Activated CD8-positive, alpha-beta memory T cell treated with anti-CD3 and anti-CD28 coated beads, Interleukin-2, amount 10 ng/mL, durations not matched to agents 7 days and 5 days (primary cell): ENCODE measurements at regions not wholly inside any gene's neighbourhood (a gene's known extent, or its start where the extent isn't known, plus 50 kb on each side); places are given as distances from the start of the nearest gene placed in this dataset.
"Not testable (repeated sequence)": the region's sequence is repeated elsewhere in the genome, so short reads cannot be mapped to it uniquely, and the experiment has no call there.

Source experiments
- ATAC-seq: fragments of 150-1000 bp; cut with Tn5 transposase; one replicate; pipeline ENCODE4 v1.10.0; 2021; ENCODE audit warnings: moderate library complexity
- CTCF ChIA-PET: fragments of 350-600 bp; sonication (Branson Sonifier 250); formaldehyde crosslinking; loops from one replicate; lab custom pipeline; 2021; ENCODE audit warnings: antibody characterized with exemption; lab: Charles Lee
- DNase-seq: peaks from one replicate; pipeline ENCODE4 v3.0.0-alpha.2; 2020
- H3K27ac Mint-ChIP-seq: one replicate; pipeline ENCODE4 v1.8.0; 2021; ENCODE audit warnings: mild to moderate bottlenecking, mixed read lengths
- H3K27me3 Mint-ChIP-seq: one replicate; pipeline ENCODE4 v1.8.0; 2021; ENCODE audit warnings: mixed read lengths
- H3K36me3 Mint-ChIP-seq: one replicate; pipeline ENCODE4 v1.8.0; 2021; ENCODE audit warnings: mild to moderate bottlenecking, mixed read lengths
- H3K4me1 Mint-ChIP-seq: one replicate; pipeline ENCODE4 v1.8.0; 2021; ENCODE audit warnings: mixed read lengths
- H3K4me3 Mint-ChIP-seq: one replicate; pipeline ENCODE4 v1.8.0; 2021; ENCODE audit warnings: mild to moderate bottlenecking, moderate library complexity, mixed read lengths
- H3K9me3 Mint-ChIP-seq: one replicate; pipeline ENCODE4 v1.8.0; 2022; ENCODE audit warnings: low read depth, mixed read lengths

GRCh38 chr15:34644061-34644460 is 60.6 kb upstream of the GOLGA8B start:
- H3K27me3 Mint-ChIP-seq, result peaks cover 15% of the 10 kb centered on the region
- no peak for ATAC-seq

GRCh38 chr15:34642247-34642646 is 58.8 kb upstream of the GOLGA8B start:
- H3K27ac Mint-ChIP-seq, result no peak overlapping the region
- H3K36me3 Mint-ChIP-seq, result no peaks in the 10 kb centered on the region
- H3K9me3 Mint-ChIP-seq, result no peaks in the 10 kb centered on the region
- CTCF ChIA-PET, result no interaction called here
- no peaks in the 10 kb centered on the region for H3K4me1 Mint-ChIP-seq
- H3K27me3 Mint-ChIP-seq, result peaks cover 15% of the 10 kb centered on the region
- DNase-seq (no peak), ATAC-seq (no peak)
- no peak overlapping the region for H3K4me3 Mint-ChIP-seq

More at GRCh38 chr15:34644061-34644460, 60.6 kb upstream of the GOLGA8B start:
- no peak for DNase-seq
- Mint-ChIP-seq H3K4me1 (no peaks in the 10 kb centered on the region), H3K36me3 (no peaks in the 10 kb centered on the region), H3K4me3 (no peak overlapping the region), H3K9me3 (no peaks in the 10 kb centered on the region), H3K27ac (no peak overlapping the region)
- CTCF ChIA-PET, result no interaction called here

GRCh38 chr15:34640661-34641060 is 57.2 kb upstream of the GOLGA8B start:
- peaks cover 8% of the 10 kb centered on the region for H3K27me3 Mint-ChIP-seq
- DNase-seq, result no peak
- no peaks in the 10 kb centered on the region for H3K36me3 Mint-ChIP-seq
- H3K9me3 Mint-ChIP-seq, result no peaks in the 10 kb centered on the region
- CTCF ChIA-PET, result no interaction called here
- no peaks in the 10 kb centered on the region for H3K4me1 Mint-ChIP-seq
- no peak overlapping the region for H3K27ac Mint-ChIP-seq
- ATAC-seq, result no peak
- H3K4me3 Mint-ChIP-seq, result no peak overlapping the region

- Mint-ChIP-seq H3K36me3 (no peaks in the 10 kb centered on the region), H3K4me3 (no peak overlapping the region), H3K9me3 (no peaks in the 10 kb centered on the region), H3K27ac (no peak overlapping the region), H3K27me3 (peaks cover 9% of the 10 kb centered on the region), H3K4me1 (no peaks in the 10 kb centered on the region)
- ATAC-seq (no peak), DNase-seq (no peak)
- CTCF ChIA-PET, result no interaction called here
Measured at GRCh38 chr15:34637305-34637704, 53.9 kb upstream of the GOLGA8B start.

GRCh38 chr15:34633602-34634001 is 50.2 kb upstream of the GOLGA8B start:
- H3K4me3 Mint-ChIP-seq, H3K36me3 Mint-ChIP-seq, H3K27ac Mint-ChIP-seq, DNase-seq, CTCF ChIA-PET, H3K4me1 Mint-ChIP-seq, ATAC-seq, H3K9me3 Mint-ChIP-seq: not testable (repeated sequence)
- peaks cover 22% of the 10 kb centered on the region for H3K27me3 Mint-ChIP-seq
